D341Med (cell line): ENCODE measurements at regions not wholly inside any gene's neighbourhood (a gene's known extent, or its start where the extent isn't known, plus 50 kb on each side); places are given as distances from the start of the nearest gene placed in this dataset.
"Not testable (repeated sequence)": the region's sequence is repeated elsewhere in the genome, so short reads cannot be mapped to it uniquely, and the experiment has no call there.

Source experiments
- DNase-seq: peaks from one replicate; pipeline ENCODE4 v3.0.0; 2012; ENCODE audit warnings: low spot score

GRCh38 chr10:23754941-23755340 lies 316.1 kb downstream of the OTUD1 start:
- no peak for DNase-seq

- no peak for DNase-seq
Observed at GRCh38 chr10:23755556-23755955, 316.7 kb downstream of the OTUD1 start.

- no peak for DNase-seq
Observed at GRCh38 chr10:23768281-23768680, 329.4 kb downstream of the OTUD1 start.

DNA sequence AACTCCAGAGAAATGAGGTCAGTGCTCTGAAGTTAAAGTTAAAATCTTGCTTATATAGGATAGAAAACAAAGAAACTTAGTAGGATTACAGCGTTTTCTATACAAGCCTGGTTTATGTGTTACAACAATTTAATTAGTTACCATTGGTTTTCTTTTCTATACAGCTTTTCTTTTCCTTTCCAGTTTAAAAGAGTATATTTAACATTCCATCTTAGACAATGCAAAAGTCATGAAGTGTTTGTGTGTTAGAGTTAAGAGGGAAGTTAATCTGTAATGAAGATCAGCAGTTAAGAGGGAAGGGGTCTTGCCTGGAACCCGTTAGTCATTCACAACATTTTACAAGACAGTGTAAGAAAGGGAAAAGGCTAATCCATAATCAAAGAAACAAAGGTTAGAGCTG lies 338.3 kb downstream of the OTUD1 start:
- no peak for DNase-seq

DNA sequence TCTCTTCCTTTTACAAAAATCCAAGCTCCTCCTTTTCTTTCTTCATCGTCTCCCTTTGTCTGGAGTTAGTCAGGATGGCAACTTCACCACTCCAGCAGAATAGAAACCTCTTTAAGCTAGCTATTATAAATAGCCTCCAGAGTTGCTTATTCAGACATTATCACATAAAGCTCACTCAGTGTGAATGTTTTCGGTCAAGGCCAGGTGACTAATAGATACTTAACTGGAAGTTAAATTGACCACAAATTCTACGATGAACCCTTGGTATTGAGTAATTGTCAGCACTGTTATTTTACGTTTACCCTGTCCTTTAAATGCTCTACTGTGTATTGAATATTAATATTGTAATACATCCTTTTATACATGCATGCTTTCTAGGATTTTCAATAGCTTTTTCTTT lies 340.4 kb downstream of the OTUD1 start:
- DNase-seq = no peak

- DNase-seq = no peak
Observed at GRCh38 chr10:23780331-23780730, 341.5 kb downstream of the OTUD1 start.

DNA sequence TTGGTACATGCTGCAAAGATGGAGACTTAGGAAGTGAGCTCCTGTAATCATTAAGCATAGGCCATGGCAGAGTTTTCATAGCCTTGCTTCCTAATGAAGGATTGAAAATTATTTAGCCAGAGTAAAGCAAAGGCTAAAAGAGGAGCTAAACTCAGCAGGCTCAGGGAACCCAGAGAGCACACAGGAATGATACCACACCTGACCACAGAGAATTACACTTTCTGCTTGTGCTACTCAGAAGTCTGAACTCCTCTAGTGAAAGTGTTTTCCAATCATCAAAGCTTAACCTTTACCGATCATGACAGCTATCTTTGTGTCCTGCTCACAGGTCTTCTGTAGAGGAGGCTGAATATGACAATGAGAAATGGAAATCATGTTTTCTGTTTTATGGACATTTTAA lies 347.7 kb downstream of the OTUD1 start:
- no peak for DNase-seq

GRCh38 chr10:23793577-23793976 lies 354.7 kb downstream of the OTUD1 start:
- DNase-seq = no peak

DNA sequence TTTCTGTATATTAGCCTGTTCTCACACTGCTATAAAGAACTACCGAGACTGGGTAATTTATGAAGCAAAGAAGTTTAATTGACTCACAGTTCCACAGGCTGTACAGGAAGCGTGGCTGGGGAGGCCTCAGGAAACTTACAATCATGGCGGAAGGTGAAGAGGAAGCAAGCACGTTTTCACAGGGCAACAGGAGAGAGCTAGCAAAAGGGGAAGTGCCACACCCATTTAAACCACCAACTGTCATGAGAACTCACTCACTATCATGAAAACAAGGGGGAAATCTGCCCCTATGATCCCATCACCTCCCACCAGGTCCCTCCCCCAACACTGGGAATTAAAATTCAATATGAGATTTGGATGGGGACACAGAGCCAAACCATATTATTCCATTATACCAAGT lies 358.6 kb downstream of the OTUD1 start:
- not testable (repeated sequence) for DNase-seq

GRCh38 chr10:23804125-23804524 lies 365.2 kb downstream of the OTUD1 start:
- DNase-seq = no peak

- DNase-seq = no peak
Observed at GRCh38 chr10:23813687-23814086, 374.8 kb downstream of the OTUD1 start.

DNA sequence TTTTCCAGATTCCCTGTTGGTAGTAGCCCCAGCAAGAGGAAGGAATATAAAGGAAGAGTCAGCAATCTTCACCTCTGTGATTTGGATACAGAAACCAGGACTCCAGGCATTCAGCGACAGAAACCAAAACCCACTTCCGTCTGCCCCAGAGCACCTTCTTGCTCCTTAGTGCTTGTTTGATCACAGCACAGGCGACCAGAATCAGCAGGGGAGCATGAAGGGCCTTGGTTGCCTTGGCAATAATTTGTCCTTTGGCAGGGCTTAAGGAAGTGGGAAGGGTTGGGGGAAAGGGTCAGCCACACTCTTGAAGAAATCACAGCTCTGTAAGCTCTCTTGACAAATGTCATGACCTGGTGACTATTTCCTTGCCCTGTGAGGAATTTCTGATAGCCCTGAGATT lies 379.6 kb downstream of the OTUD1 start:
- no peak for DNase-seq

GRCh38 chr10:23820792-23821191 lies 381.9 kb downstream of the OTUD1 start:
- DNase-seq = no peak

DNA sequence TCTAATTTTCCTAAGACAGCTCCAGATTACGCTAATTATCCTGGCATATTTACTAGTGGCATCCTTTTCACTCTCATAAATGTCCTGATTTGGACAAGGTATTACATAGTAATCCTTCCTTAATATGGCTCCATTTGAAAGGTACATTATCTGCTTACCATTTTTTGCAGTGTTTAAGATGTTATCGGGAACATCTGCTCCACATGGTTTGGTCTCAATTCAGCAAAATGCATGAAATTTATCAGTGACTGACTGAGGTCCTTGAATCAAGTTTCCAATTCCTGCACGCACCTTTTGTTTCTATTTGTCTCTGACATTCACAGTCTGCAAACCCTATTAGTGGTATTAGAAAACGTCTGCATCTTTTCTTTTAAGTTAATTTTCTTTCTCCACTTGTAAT lies 384.1 kb upstream of the KIAA1217 start:
- DNase-seq = no peak

DNA sequence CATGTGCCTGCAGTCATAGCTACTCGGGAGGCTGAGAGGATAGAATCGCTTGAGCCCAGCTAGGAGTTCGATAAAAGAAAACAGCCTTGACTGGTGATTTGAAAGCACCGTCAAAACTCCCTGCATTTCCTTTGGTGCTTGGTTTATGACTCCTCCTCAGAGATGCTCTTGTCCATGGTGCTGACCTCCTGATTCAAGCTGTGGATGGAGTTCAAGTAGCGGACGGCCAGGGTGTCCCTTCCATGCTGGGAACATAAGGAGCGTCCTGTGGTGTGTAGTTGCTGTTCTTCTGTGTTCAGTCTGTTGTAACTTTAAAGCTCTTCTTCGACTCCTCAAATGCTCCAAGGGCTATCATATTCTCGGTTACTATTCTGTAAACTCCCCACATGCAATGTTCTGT lies 382.5 kb upstream of the KIAA1217 start:
- DNase-seq = no peak

DNA sequence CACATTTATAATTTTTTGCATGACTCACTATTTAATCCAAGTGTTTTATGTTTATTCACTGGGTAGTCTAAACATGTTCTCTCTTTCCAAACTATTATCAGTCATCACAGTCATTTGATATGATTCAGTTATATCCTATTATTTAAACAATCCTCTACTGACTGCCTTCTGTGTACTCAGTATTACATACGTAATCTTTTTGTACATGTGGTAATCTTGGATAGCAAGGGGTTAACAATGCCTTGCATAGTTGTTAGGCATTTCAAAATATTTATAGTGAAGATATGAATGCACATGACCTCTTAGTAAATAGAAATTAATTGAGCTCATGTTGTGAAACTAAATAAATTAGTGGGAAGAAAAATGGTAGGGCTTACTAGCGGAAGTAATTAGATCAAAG lies 379.4 kb upstream of the KIAA1217 start:
- DNase-seq = no peak

DNA sequence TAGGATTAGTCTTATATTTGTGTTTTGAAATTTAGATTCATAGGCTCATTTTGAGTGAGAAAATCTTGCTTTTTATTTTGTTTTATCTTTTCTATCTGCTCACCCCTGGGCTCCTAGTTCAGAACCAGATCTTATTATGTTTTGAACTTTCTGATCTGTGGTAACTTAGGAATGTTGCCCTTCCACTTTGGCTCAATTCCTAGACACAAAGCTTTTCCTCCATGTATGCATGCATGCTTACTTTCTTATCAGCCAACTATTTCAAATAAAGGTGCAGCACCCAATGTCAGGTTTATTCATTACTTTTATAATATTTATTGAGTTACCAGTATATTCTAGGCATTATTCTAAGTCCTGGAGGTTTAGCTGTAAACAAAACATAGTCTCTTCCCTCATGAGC lies 374.8 kb upstream of the KIAA1217 start:
- DNase-seq = no peak

- DNase-seq = no peak
Observed at GRCh38 chr10:23850631-23851030, 358.3 kb upstream of the KIAA1217 start.

GRCh38 chr10:23859598-23859997 lies 349.3 kb upstream of the KIAA1217 start:
- no peak for DNase-seq

GRCh38 chr10:23864631-23865147 lies 344.2 kb upstream of the KIAA1217 start:
- no peak for DNase-seq

- not testable (repeated sequence) for DNase-seq
Observed at GRCh38 chr10:23866985-23867384, 342.0 kb upstream of the KIAA1217 start.

DNA sequence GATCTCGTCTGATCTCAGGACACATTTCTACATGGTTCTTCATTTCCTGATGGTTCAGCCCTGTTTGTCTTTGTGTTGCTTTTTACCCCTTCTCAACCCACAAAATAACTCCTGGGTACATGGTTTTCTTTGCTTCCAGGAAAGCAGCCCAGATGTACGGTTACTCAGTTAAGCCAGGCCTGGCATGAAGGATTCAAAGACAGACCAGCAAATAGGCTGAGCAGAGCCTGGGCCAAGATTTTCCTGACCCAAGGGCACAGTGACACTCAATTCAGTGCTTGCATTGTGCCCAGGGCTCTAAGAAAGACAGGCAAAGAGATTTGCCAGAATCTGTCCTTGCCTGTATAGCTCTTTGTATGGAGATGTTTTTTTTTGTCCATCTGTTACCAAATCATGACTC lies 340.8 kb upstream of the KIAA1217 start:
- DNase-seq = no peak

GRCh38 chr10:23869548-23869947 lies 339.4 kb upstream of the KIAA1217 start:
- DNase-seq = no peak

GRCh38 chr10:23869996-23870395 lies 338.9 kb upstream of the KIAA1217 start:
- no peak for DNase-seq
